HL-60/S4 treated with phorbol 12-myristate 13-acetate at 8.2 ng/mL for 4 days and 3 days (cell line): ENCODE measurements at regions not wholly inside any gene's neighbourhood (a gene's known extent, or its start where the extent isn't known, plus 50 kb on each side); places are given as distances from the start of the nearest gene placed in this dataset.

Experiments
- in situ Hi-C: fragments of 300-500 bp; cut with MboI; formaldehyde crosslinking; loops from 2 replicates; pipeline ENCODE4 v1.15.0; 2022; ENCODE audit warnings: low sequenced_read_pairs

- in situ Hi-C loops = no loop called here
Observed at GRCh38 chr2:162989507-162989906, 150.9 kb upstream of the KCNH7 start.

- in situ Hi-C loops = no loop called here
Observed at GRCh38 chr2:162974771-162975170, 136.2 kb upstream of the KCNH7 start.

GRCh38 chr2:162972383-162972782 is 133.8 kb upstream of the KCNH7 start:
- in situ Hi-C loops = no loop called here

DNA sequence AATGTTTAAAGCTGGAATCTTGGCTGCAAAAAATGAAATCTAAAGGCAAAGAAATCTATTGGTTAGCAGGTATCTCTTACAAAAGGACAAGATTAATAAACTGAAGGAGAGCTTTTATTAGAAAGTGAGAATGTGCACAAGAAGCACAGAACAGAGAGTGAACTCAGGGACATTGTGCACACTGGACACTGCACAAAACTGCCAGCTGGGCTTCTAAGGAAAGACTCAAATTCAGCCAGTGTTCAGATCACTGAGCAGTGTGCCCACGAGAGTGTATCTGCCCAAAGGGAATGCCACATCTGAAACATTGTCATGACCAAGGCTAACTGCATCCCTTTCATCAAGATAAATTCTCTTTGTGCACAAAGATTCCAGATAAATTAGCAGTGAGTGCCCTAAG is 129.7 kb upstream of the KCNH7 start:
- in situ Hi-C loops = no loop called here

DNA sequence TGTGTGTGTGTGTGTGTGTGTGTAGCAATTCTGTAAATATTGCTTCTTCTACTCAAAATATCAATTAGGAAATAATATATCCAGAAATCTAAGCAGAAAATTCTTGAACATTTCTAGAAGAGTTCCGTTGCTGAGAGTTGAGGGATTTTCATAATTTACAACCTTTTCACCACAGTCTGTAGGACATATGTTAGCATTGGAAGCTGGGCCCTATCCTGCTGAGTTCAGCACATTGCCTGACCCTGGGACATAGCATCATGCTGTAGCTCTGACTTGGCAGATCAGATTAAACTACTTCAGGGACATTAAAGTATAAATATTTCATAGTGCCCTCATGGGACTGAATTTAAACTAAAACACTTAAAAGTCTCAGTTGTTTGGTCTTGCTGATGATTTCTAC is 129.2 kb upstream of the KCNH7 start:
- in situ Hi-C loops = no loop called here

DNA sequence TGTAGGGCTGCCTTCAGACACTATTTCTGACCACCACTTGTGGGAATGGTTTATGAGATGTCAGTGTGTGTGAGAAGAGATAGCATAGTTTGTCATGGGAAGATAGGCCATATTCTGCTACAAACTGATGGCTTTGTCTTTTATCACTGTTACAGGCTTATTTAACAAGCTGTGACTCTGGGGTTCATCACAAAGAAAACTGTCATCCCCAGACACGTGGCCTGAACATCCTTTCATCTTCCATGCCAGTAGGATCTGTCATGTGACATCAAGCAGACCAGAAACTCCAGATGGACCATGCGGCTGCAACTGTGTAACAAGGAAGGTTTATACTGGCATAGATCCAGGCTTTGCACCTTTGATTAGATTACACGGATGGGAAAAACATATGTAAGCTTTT is 128.6 kb upstream of the KCNH7 start:
- in situ Hi-C loops = no loop called here

DNA sequence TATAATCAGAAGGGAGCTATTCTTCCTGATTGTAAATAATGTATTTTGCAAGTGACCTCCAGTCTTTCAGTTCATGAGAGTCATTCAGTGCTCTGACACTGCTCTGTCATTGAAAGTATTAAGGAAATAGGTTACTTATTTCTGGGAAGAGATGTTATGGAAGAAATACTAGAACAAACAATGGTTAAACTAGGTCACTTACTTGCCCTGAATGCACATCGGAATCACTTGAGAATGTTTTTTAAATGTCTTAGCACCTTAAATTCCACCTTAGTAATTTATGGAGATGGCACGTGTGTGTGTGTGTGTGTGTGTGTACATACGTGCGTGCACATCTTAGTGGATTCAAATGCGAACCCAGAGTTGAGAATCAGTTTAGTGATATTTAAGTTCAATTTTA is 126.6 kb upstream of the KCNH7 start:
- in situ Hi-C loops = no loop called here

DNA sequence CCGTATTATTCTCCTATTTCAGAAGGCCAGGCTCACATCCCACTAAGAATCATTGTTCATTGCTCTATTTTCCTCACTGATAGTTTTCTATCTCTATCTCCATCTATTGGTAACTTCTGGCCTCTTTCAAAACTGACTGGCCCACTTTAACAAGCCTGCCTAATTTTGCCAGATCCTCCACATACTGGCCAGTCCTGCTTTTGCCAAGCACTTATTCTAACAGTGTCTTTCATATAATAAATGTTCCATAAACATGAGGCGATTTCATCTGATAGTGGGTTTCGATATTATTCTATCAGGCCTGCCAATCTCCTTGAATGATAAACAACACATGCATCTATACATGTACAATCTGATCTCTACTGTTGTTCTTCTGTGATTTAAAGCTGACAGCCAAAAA is 125.9 kb upstream of the KCNH7 start:
- in situ Hi-C loops = no loop called here

- in situ Hi-C loops = no loop called here
Observed at GRCh38 chr2:162963156-162963555, 124.6 kb upstream of the KCNH7 start.

DNA sequence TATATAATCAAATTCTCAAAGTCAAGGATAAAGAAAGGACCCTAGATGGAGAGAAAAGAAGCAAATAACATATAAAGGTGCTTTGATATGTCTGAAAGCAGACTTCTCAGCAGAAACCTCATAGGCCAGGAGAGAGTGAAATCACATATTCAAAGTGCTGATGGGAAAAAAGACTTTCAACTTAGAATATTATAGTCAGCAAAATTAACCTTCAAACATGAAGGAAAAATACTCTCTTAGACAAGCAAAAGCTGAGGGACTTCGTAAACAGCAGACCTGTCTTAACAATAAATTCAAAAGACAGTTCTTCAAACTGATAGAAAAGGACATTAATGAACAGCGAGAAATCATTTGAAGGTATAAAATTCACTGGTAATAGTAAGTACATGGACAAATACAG is 107.2 kb upstream of the KCNH7 start:
- in situ Hi-C loops = no loop called here

DNA sequence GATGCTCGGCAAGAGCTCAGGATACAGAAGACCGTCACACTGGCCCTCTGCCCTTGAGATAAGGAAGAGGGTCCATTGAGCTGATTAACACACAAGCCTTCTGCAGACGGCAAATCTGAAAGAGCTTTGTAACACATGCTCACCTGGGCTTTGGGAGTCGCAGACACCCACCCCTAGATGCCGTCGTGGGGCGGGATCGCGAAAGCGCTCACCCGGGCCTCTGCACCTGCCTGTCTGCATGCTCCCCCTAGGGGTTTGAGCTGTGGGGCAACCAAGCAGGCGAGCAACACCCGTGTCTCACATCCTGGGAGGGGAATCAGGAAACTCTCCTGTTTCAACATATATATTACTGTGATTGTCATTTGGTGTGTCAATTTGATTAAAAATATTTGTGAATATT is 99.8 kb upstream of the KCNH7 start:
- in situ Hi-C loops = no loop called here

- in situ Hi-C loops = no loop called here
Observed at GRCh38 chr2:162934191-162934590, 95.6 kb upstream of the KCNH7 start.

GRCh38 chr2:162932416-162932815 is 93.8 kb upstream of the KCNH7 start:
- in situ Hi-C loops = no loop called here

DNA sequence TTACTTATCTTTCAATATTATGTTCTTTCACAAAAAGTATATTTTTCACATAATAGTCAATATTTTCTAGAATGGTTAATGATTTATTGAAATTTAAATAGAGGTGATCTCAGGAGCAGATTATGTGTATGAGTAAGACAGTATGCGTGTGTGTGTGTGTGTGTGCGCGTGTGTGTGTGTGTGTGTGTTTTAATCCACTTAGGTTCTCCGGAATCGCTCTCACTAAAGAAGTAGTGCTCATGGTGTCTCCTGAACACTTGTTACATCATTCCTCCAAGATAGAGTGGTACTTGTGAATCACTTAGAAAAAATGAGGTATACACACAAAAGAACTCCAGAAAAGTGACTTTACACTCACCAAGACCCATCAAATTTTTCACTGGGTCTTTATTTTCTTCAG is 91.0 kb upstream of the KCNH7 start:
- in situ Hi-C loops = no loop called here

GRCh38 chr2:162928356-162928755 is 89.8 kb upstream of the KCNH7 start:
- in situ Hi-C loops = no loop called here

DNA sequence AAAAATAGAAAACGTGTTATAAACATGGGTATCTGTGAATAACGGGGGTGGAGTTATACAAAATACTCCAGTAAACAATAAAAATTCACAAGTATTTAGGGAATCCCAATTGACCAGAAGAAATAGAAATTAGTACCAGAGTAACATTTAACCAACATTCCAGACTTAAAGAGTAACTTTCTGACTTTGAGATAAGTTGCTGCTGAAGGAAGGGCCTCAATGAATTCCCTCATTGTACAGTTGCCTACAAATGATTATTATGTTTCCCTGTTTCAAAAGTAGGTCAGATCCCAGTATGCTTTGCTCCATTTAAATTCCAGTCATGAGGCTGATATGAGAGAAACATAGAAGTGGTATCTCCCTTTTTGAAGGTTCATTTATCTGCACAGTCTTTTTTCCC is 88.3 kb upstream of the KCNH7 start:
- in situ Hi-C loops = no loop called here

DNA sequence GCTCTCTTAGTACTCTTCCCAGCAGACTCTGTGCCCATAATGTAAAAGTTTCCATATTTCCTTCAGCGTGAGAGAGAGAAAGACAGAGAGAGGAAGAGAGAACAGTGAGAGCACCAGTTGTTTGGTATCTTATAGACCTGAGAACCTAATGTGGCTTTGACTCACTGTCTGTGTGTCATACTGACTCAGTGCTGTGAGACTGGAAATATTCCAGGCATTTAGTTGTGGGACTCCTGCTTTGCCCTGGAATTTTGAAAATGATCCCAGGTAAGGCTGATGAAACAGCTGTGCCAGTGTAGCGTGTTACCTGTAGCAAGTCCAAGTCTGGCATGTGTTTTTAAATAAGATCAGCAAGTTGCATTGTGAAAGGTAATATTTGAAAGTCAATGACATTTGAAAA is 87.9 kb upstream of the KCNH7 start:
- in situ Hi-C loops = no loop called here

- in situ Hi-C loops = no loop called here
Observed at GRCh38 chr2:162925595-162925994, 87.0 kb upstream of the KCNH7 start.

- in situ Hi-C loops = no loop called here
Observed at GRCh38 chr2:162919111-162919510, 80.5 kb upstream of the KCNH7 start.

- in situ Hi-C loops = no loop called here
Observed at GRCh38 chr2:162917626-162918025, 79.1 kb upstream of the KCNH7 start.

- in situ Hi-C loops = no loop called here
Observed at GRCh38 chr2:162916286-162916801, 77.8 kb upstream of the KCNH7 start.

DNA sequence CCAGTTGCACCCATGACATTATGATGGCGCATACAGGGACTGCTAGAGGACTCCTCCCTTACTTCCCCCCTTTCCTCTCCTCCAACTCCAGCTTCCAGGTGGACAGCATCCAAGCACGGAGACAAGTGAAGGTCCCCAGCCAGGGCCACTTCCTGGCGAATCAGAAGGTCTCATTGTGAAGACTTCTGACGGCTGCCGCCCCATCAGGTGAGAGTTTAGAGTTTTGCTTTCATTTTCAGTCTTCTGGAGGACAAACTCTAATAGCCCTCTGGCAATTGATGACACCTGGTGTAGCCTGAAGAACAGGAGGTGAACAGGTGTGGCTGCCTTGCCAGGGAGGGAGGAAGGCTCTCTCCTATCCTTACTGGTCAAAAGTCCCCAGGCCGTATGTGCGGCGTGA is 77.3 kb upstream of the KCNH7 start:
- in situ Hi-C loops = no loop called here

DNA sequence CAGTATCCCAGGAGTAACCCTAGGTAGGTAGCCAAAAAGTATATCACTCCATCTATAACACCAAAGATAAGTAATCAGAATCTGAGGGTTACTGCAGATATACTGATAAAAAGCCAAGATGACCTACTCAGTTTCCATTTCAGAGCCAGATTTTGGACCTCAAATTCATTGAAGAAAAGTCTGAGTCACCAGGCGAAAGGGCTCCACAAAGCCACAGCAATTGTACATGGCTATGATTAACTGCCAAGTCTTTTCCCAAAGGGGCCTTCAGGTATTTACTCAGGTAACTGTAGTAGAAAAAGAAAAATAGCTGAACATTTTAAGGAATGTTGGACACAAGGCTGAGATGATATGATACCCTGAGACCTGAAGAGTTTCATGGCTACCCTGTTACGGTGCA is 75.6 kb upstream of the KCNH7 start:
- in situ Hi-C loops = no loop called here

DNA sequence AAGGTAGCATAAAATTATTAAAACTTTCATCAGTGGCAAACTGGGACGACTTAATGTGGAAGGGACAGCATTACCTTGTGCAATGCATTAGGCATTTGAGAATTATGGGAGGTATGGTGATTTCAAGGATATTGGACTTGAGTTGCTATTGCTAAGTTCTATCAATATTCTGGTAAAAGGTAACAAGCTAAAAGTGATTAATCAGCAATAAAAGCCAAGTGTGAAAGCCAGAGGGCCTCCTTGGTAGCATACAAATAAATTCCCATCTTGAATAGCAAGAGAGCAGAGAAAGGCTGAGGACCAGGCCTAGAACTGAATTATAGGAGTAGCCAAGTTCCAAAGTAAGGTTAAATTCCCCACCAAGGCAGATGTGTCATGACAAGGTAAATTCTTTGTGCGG is 74.2 kb upstream of the KCNH7 start:
- in situ Hi-C loops = no loop called here
